ENCODE measurements at regions not wholly inside any gene's neighbourhood (a gene's known extent, or its start where the extent isn't known, plus 50 kb on each side); places are given as distances from the start of the nearest gene placed in this dataset.

DNA sequence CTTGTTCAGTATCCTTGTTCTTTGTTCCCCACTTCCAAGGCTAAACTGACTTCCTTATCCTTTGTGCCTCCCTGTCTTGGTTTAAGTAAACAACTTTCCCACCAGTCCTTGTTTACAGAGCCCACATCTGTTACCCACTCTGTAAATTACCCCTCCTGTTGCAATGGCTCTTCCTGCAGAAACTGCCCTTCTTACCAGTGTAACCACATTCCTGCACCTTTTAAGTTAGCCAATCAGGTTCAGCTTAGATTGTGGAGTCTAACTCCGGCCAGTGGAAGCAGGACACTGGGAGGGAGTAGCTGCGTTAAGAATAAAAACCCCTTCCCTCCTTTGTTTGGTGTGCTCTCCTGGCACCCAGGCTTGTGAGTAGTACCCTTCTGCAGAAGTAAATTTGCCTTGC is 360.9 kb downstream of the PRDM5 start:
- TF ChIP-seq, protein P1, sequence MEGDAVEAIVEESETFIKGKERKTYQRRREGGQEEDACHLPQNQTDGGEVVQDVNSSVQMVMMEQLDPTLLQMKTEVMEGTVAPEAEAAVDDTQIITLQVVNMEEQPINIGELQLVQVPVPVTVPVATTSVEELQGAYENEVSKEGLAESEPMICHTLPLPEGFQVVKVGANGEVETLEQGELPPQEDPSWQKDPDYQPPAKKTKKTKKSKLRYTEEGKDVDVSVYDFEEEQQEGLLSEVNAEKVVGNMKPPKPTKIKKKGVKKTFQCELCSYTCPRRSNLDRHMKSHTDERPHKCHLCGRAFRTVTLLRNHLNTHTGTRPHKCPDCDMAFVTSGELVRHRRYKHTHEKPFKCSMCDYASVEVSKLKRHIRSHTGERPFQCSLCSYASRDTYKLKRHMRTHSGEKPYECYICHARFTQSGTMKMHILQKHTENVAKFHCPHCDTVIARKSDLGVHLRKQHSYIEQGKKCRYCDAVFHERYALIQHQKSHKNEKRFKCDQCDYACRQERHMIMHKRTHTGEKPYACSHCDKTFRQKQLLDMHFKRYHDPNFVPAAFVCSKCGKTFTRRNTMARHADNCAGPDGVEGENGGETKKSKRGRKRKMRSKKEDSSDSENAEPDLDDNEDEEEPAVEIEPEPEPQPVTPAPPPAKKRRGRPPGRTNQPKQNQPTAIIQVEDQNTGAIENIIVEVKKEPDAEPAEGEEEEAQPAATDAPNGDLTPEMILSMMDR (IDR thresholded peaks at IDR 0.05) = no peak
- TF ChIP-seq POLR2AphosphoS5 (IDR thresholded peaks at IDR 0.05; ENCODE audit: insufficient read depth in 1 of 2, low read depth in 1 of 2) = no peak
